ENCODE measurements at regions not wholly inside any gene's neighbourhood (a gene's known extent, or its start where the extent isn't known, plus 50 kb on each side); places are given as distances from the start of the nearest gene placed in this dataset.
A peak's percentile ranks its signal among the peaks of the same experiment; 100 is the strongest.

- no peak for DNase-seq (ENCODE audit: low spot score)
- no peaks in the 10 kb centered on the region for H3K4me1 Mint-ChIP-seq (ENCODE audit: unreplicated experiment)
- H3K9me3 Mint-ChIP-seq (ENCODE audit: unreplicated experiment) = no peaks in the 10 kb centered on the region
- no peak for TF ChIP-seq CTCF (IDR thresholded peaks at IDR 0.05; ENCODE audit: unreplicated experiment)
- no peaks in the 10 kb centered on the region for H3K36me3 Mint-ChIP-seq (ENCODE audit: low read depth, unreplicated experiment)
- H3K4me3 Mint-ChIP-seq (ENCODE audit: unreplicated experiment) = no peak overlapping the region
- H3K27me3 Mint-ChIP-seq (ENCODE audit: unreplicated experiment) = peaks cover 1% of the 10 kb centered on the region
- no peak overlapping the region for H3K27ac Mint-ChIP-seq (ENCODE audit: unreplicated experiment)
Measured at GRCh38 chr17:33922971-33923370, 332.1 kb upstream of the CCL2 start.

GRCh38 chr17:33924104-33924503 is 331.0 kb upstream of the CCL2 start:
- Mint-ChIP-seq H3K4me1 (ENCODE audit: unreplicated experiment) (peaks cover 4% of the 10 kb centered on the region), H3K27me3 (ENCODE audit: unreplicated experiment) (peaks cover 1% of the 10 kb centered on the region), H3K36me3 (ENCODE audit: low read depth, unreplicated experiment) (no peaks in the 10 kb centered on the region), H3K27ac (ENCODE audit: unreplicated experiment) (no peak overlapping the region), H3K4me3 (ENCODE audit: unreplicated experiment) (no peak overlapping the region), H3K9me3 (ENCODE audit: unreplicated experiment) (no peaks in the 10 kb centered on the region)
- TF ChIP-seq CTCF (IDR thresholded peaks at IDR 0.05; ENCODE audit: unreplicated experiment) = no peak
- DNase-seq (ENCODE audit: low spot score) = no peak

GRCh38 chr17:33925649-33926048 is 329.4 kb upstream of the CCL2 start:
- no peak for TF ChIP-seq CTCF (IDR thresholded peaks at IDR 0.05; ENCODE audit: unreplicated experiment)
- H3K4me3 Mint-ChIP-seq (ENCODE audit: unreplicated experiment) = no peak overlapping the region
- no peaks in the 10 kb centered on the region for H3K9me3 Mint-ChIP-seq (ENCODE audit: unreplicated experiment)
- no peak overlapping the region for H3K27ac Mint-ChIP-seq (ENCODE audit: unreplicated experiment)
- peaks cover 1% of the 10 kb centered on the region for H3K27me3 Mint-ChIP-seq (ENCODE audit: unreplicated experiment)
- DNase-seq (ENCODE audit: low spot score) = no peak
- H3K4me1 Mint-ChIP-seq (ENCODE audit: unreplicated experiment) = peaks cover 11% of the 10 kb centered on the region
- H3K36me3 Mint-ChIP-seq (ENCODE audit: low read depth, unreplicated experiment) = no peaks in the 10 kb centered on the region

GRCh38 chr17:33927732-33928133 is 327.4 kb upstream of the CCL2 start:
- DNase-seq (ENCODE audit: low spot score) = no peak
- H3K9me3 Mint-ChIP-seq (ENCODE audit: unreplicated experiment) = no peaks in the 10 kb centered on the region

More at GRCh38 chr17:33927732-33928133, 327.4 kb upstream of the CCL2 start:
- peak; percentile 22 for TF ChIP-seq CTCF (IDR thresholded peaks at IDR 0.05; ENCODE audit: unreplicated experiment)
- Mint-ChIP-seq H3K27ac (ENCODE audit: unreplicated experiment) (no peak overlapping the region), H3K4me3 (ENCODE audit: unreplicated experiment) (no peak overlapping the region), H3K27me3 (ENCODE audit: unreplicated experiment) (peaks cover 3% of the 10 kb centered on the region), H3K4me1 (ENCODE audit: unreplicated experiment) (peaks cover 11% of the 10 kb centered on the region), H3K36me3 (ENCODE audit: low read depth, unreplicated experiment) (no peaks in the 10 kb centered on the region)
